Upper lobe of left lung (tissue), 6 donors: ENCODE measurements at regions not wholly inside any gene's neighbourhood (a gene's known extent, or its start where the extent isn't known, plus 50 kb on each side); places are given as distances from the start of the nearest gene placed in this dataset.

Experiments used
- ATAC-seq, 2 donors: fragments of 200-7000 bp; cut with Tn5 transposase; one replicate each; pipeline ENCODE4 v1.9.1; 2022; ENCODE audit warnings: mild to moderate bottlenecking in 2 of 2, moderate library complexity in 2 of 2; ENCODE audit not compliant: low FRiP score in 2 of 2
- DNase-seq, 2 donors: peaks; one replicate each; pipeline ENCODE4 v3.0.0-alpha.2; 2019 to 2020
- H3K27ac ChIP-seq, 4 donors: fragments of 200-600 bp; sonication (generic); one replicate each; pipeline ENCODE4 v1.5.1; 2016 to 2019
- H3K27me3 ChIP-seq, 4 donors: fragments of 200-600 bp; sonication (generic); one replicate each; pipeline ENCODE4 v1.5.1; 2017 to 2019
- H3K36me3 ChIP-seq, 4 donors: fragments of 200-600 bp; sonication (generic); one replicate each; pipeline ENCODE4 v1.5.1; 2016 to 2019
- H3K4me1 ChIP-seq, 4 donors: fragments of 200-600 bp; sonication (generic); one replicate each; pipeline ENCODE4 v1.5.1; 2018 to 2019
- H3K4me3 ChIP-seq, 4 donors: fragments of 200-600 bp; sonication (generic); one replicate each; pipeline ENCODE4 v1.5.1; 2017 to 2019; ENCODE audit warnings: mild to moderate bottlenecking in 2 of 4, moderate library complexity in 1 of 4
- H3K9me3 ChIP-seq, 4 donors: fragments of 200-600 bp; sonication (generic); one replicate each; pipeline ENCODE4 v1.5.1; 2018 to 2019
- EP300 ChIP-seq, 4 donors: sonication (generic); formaldehyde crosslinking; IDR thresholded peaks; one replicate each; pipeline ENCODE4 v1.5.1; 2017; ENCODE audit warnings: antibody characterized with exemption in 4 of 4, control low read depth in 2 of 4
- POLR2A ChIP-seq, 4 donors: fragments of 450-650 bp; IDR thresholded peaks; one replicate each; pipeline ENCODE4 v1.5.1; 2016 to 2017; ENCODE audit warnings: antibody characterized with exemption in 4 of 4, mild to moderate bottlenecking in 2 of 4
- POLR2AphosphoS5 ChIP-seq, 2 donors: sonication (generic); formaldehyde crosslinking; IDR thresholded peaks; one replicate each; pipeline ENCODE4 v1.5.1; 2017; ENCODE audit warnings: antibody characterized with exemption in 2 of 2
- WGBS, 2 donors: methylation state at CpG; one replicate each; pipeline ENCODE4 v1.1.5; 2017 to 2018; 5-methylcytosine and 5-hydroxymethylcytosine counted together
- TF ChIP-seq, protein P1 (sequence below), 6 experiments: fragments of 450-650 bp in 4 of 6; fragments of 200-600 bp in 2 of 6; sonication (generic) in 2 of 6; IDR thresholded peaks; one replicate each; pipeline ENCODE4 v1.5.1; 2016 to 2019; ENCODE audit warnings: antibody characterized with exemption in 6 of 6
- donor health status: DM: no; HTN: no; CAD: no; lungs with moderate emphysema.
- donor health status: DM: no; HTN: yes; CAD: no; lungs with severe emphysema.

DNA sequence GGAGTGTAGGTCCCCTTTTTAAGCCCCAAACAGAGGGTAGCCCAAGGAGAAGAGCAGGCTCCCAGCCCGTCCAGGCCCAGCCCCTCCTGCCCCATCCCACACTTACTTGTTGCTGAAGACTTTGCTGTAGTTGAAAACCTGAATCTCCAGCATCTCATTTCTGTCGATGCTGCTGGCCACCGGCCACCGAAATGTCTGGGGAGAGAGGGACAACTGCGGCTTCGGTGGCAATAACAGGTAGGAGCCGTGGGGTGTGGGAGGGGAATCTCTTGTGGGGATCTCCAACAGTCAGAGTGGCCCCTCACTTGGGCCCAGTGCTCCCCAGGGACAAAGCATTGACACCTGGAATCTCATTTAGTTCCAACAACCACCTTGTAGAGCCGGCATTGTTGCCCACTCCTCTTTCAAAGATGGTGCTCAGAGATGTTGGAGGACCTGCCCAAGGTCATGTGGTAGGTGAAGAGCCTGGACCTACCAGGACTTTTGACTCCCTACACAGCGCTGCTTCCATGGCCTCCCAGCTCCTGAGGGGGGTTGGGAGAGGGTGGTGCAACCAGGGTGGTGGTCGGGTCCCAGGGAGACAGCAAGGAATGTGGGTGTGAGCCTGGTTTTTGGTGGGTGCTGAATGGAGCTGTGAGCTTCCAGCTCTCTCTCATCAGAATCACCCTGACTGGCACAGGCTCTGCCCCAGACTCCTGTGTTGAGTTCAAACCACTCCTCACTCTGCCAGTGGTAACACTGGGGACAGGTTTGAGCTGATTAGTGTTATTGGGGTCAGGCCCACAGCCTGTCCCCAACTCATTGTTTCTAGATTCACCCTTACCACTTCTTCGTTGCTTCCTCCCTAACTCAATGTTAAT lies 50.0 kb upstream of the OTOF start:
- no peak overlapping the region for H3K4me3 ChIP-seq
- H3K27me3 ChIP-seq = no peaks in the 10 kb centered on the region
- no peaks in the 10 kb centered on the region for H3K4me1 ChIP-seq
- no peaks in the 10 kb centered on the region for H3K9me3 ChIP-seq
- 86 to 88% methylated on average over 10 to 11 of the region's 11 CpGs for WGBS, 2 donors
- no peak overlapping the region for H3K27ac ChIP-seq
- no peak for DNase-seq
- H3K36me3 ChIP-seq = no peaks in the 10 kb centered on the region
- no peak for ATAC-seq
- TF ChIP-seq POLR2AphosphoS5 (IDR thresholded peaks at IDR 0.05) (no peak), EP300 (IDR thresholded peaks at IDR 0.05) (no peak), POLR2A (IDR thresholded peaks at IDR 0.05) (no peak)
- TF ChIP-seq, protein P1, sequence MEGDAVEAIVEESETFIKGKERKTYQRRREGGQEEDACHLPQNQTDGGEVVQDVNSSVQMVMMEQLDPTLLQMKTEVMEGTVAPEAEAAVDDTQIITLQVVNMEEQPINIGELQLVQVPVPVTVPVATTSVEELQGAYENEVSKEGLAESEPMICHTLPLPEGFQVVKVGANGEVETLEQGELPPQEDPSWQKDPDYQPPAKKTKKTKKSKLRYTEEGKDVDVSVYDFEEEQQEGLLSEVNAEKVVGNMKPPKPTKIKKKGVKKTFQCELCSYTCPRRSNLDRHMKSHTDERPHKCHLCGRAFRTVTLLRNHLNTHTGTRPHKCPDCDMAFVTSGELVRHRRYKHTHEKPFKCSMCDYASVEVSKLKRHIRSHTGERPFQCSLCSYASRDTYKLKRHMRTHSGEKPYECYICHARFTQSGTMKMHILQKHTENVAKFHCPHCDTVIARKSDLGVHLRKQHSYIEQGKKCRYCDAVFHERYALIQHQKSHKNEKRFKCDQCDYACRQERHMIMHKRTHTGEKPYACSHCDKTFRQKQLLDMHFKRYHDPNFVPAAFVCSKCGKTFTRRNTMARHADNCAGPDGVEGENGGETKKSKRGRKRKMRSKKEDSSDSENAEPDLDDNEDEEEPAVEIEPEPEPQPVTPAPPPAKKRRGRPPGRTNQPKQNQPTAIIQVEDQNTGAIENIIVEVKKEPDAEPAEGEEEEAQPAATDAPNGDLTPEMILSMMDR (IDR thresholded peaks at IDR 0.05) = no peak
